GM18858 (cell line): ENCODE measurements at regions not wholly inside any gene's neighbourhood (a gene's known extent, or its start where the extent isn't known, plus 50 kb on each side); places are given as distances from the start of the nearest gene placed in this dataset.

Source experiments
- ATAC-seq: cut with Tn5 transposase; IDR thresholded peaks from one replicate; pipeline ENCODE4 v1.9.1; 2021; ENCODE audit not compliant: unreplicated experiment

GRCh38 chr11:98862169-98862568 lies 158.6 kb upstream of the CNTN5 start:
- ATAC-seq = no peak

GRCh38 chr11:98871690-98872089 lies 149.1 kb upstream of the CNTN5 start:
- ATAC-seq = no peak

GRCh38 chr11:98874050-98874449 lies 146.7 kb upstream of the CNTN5 start:
- no peak for ATAC-seq

GRCh38 chr11:98895936-98896335 lies 124.8 kb upstream of the CNTN5 start:
- ATAC-seq = no peak

GRCh38 chr11:98940913-98941312 lies 79.8 kb upstream of the CNTN5 start:
- ATAC-seq = no peak

GRCh38 chr11:98944461-98944860 lies 76.3 kb upstream of the CNTN5 start:
- ATAC-seq = no peak

GRCh38 chr11:98952107-98952506 lies 68.6 kb upstream of the CNTN5 start:
- ATAC-seq = no peak

- no peak for ATAC-seq
These were observed 65.2 kb upstream of the CNTN5 start for GRCh38 chr11:98955551-98955950.

GRCh38 chr11:98964146-98964545 lies 56.6 kb upstream of the CNTN5 start:
- ATAC-seq = no peak

GRCh38 chr11:98965358-98965757 lies 55.4 kb upstream of the CNTN5 start:
- no peak for ATAC-seq

- ATAC-seq = no peak
These were observed 55.0 kb upstream of the CNTN5 start for GRCh38 chr11:98965775-98966174.

- no peak for ATAC-seq
These were observed 53.7 kb upstream of the CNTN5 start for GRCh38 chr11:98967005-98967404.
